ENCODE measurements at regions not wholly inside any gene's neighbourhood (a gene's known extent, or its start where the extent isn't known, plus 50 kb on each side); places are given as distances from the start of the nearest gene placed in this dataset.

- DNase-seq (ENCODE audit: low read depth, low spot score): no peak
Measured at GRCh38 chr6:134866563-134866962, 83.3 kb downstream of the ALDH8A1 start.

- DNase-seq (ENCODE audit: low read depth, low spot score): no peak
Measured at GRCh38 chr6:134864558-134864957, 85.3 kb downstream of the ALDH8A1 start.

GRCh38 chr6:134863763-134864510 lies 86.0 kb downstream of the ALDH8A1 start:
- DNase-seq (ENCODE audit: low read depth, low spot score): no peak

- no peak for DNase-seq (ENCODE audit: low read depth, low spot score)
Measured at GRCh38 chr6:134854366-134854765, 95.5 kb downstream of the ALDH8A1 start.

- DNase-seq (ENCODE audit: low read depth, low spot score): no peak
Measured at GRCh38 chr6:134853111-134854055, 96.5 kb downstream of the ALDH8A1 start.

- no peak for DNase-seq (ENCODE audit: low read depth, low spot score)
Measured at GRCh38 chr6:134851548-134851947, 98.4 kb downstream of the ALDH8A1 start.

- peak; percentile 86 for DNase-seq (ENCODE audit: low read depth, low spot score)
Measured at GRCh38 chr6:134850721-134851305, 99.1 kb downstream of the ALDH8A1 start.

- DNase-seq (ENCODE audit: low read depth, low spot score): no peak
Measured at GRCh38 chr6:134849920-134850447, 99.9 kb downstream of the ALDH8A1 start.

GRCh38 chr6:134848076-134848475 lies 101.8 kb downstream of the ALDH8A1 start:
- no peak for DNase-seq (ENCODE audit: low read depth, low spot score)

GRCh38 chr6:134846865-134847264 lies 103.0 kb downstream of the ALDH8A1 start:
- no peak for DNase-seq (ENCODE audit: low read depth, low spot score)

- DNase-seq (ENCODE audit: low read depth, low spot score): no peak
Measured at GRCh38 chr6:134846031-134846430, 103.9 kb downstream of the ALDH8A1 start.

GRCh38 chr6:134844120-134844519 lies 105.8 kb downstream of the ALDH8A1 start:
- DNase-seq (ENCODE audit: low read depth, low spot score): no peak

GRCh38 chr6:134840086-134840867 lies 109.6 kb downstream of the ALDH8A1 start:
- DNase-seq (ENCODE audit: low read depth, low spot score): no peak

- no peak for DNase-seq (ENCODE audit: low read depth, low spot score)
Measured at GRCh38 chr6:134835993-134836392, 113.9 kb downstream of the ALDH8A1 start.

GRCh38 chr6:134830940-134831339 lies 119.0 kb downstream of the ALDH8A1 start:
- no peak for DNase-seq (ENCODE audit: low read depth, low spot score)

GRCh38 chr6:134830194-134830593 lies 119.7 kb downstream of the ALDH8A1 start:
- DNase-seq (ENCODE audit: low read depth, low spot score): no peak

GRCh38 chr6:134828641-134829040 lies 121.3 kb downstream of the ALDH8A1 start:
- DNase-seq (ENCODE audit: low read depth, low spot score): no peak

- no peak for DNase-seq (ENCODE audit: low read depth, low spot score)
Measured at GRCh38 chr6:134826889-134827737, 122.8 kb downstream of the ALDH8A1 start.

- no peak for DNase-seq (ENCODE audit: low read depth, low spot score)
Measured at GRCh38 chr6:134823710-134824034, 126.2 kb downstream of the ALDH8A1 start.

GRCh38 chr6:134822920-134823709 lies 126.8 kb downstream of the ALDH8A1 start:
- DNase-seq (ENCODE audit: low read depth, low spot score): peak; percentile 60

Data from brain pericyte (primary cell).